ENCODE measurements at regions not wholly inside any gene's neighbourhood (a gene's known extent, or its start where the extent isn't known, plus 50 kb on each side); places are given as distances from the start of the nearest gene placed in this dataset.

DNA sequence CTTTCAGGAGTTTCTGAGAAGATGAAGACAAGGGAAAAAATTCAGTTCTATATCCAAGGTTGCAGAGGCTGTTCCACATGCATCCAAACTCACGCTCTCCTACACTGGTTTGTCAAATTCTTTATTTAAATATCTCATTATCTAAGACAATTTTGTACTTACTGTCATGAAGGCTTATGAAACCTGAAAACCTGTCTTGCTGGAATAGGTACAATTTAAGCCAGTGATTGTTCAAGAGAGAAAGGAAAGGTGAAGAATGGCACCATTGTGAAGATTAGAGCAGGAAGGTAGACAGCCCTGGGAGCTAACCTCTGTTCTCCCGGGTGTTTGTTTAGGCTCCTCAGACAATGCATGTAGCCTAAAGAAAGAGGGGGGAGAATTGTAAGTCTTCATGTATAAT is 315.1 kb upstream of the PRKD1 start:
- TF ChIP-seq, protein P1, sequence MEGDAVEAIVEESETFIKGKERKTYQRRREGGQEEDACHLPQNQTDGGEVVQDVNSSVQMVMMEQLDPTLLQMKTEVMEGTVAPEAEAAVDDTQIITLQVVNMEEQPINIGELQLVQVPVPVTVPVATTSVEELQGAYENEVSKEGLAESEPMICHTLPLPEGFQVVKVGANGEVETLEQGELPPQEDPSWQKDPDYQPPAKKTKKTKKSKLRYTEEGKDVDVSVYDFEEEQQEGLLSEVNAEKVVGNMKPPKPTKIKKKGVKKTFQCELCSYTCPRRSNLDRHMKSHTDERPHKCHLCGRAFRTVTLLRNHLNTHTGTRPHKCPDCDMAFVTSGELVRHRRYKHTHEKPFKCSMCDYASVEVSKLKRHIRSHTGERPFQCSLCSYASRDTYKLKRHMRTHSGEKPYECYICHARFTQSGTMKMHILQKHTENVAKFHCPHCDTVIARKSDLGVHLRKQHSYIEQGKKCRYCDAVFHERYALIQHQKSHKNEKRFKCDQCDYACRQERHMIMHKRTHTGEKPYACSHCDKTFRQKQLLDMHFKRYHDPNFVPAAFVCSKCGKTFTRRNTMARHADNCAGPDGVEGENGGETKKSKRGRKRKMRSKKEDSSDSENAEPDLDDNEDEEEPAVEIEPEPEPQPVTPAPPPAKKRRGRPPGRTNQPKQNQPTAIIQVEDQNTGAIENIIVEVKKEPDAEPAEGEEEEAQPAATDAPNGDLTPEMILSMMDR (IDR thresholded peaks at IDR 0.05), result no peak
- no peak for TF ChIP-seq POLR2A (IDR thresholded peaks at IDR 0.05)
